T47D (cell line): ENCODE measurements at regions not wholly inside any gene's neighbourhood (a gene's known extent, or its start where the extent isn't known, plus 50 kb on each side); places are given as distances from the start of the nearest gene placed in this dataset.

Experiments
- DNase-seq, 2 experiments: peaks; one replicate each; pipeline versions ENCODE4 v3.0.0 to v3.0.0-alpha.2; 2011 to 2012; ENCODE audit warnings: low read depth in 1 of 2, low spot score in 1 of 2
- JUND ChIP-seq: IDR thresholded peaks from 2 replicates; pipeline ENCODE4 v1.6.1; 2012; ENCODE audit warnings: low read depth
- in situ Hi-C: cut with HindIII; loops from 2 replicates; pipeline ENCODE4 v1.10.0; 2016; ENCODE audit warnings: low sequenced_read_pairs, low pct_unique_long_range_greater_than_20kb

DNA sequence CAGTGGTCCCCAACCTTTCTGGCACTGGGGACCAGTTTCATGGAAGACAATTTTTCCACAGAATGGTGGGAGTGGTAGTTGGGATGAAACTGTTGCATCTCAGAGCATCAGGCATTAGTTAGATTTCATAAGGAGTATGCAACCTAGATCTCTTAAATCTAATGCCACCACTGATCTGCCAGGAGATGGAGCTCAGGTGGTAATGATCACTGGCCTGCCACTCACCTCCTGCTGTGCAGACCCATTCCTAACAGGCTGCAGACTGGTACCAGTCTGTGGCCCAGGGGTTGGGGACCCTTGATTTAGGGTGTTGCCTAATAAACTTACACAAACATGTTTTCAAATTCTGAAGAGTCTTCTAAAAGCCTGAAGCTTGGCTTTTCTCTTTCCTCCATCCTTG is 261.3 kb downstream of the CDH19 start:
- TF ChIP-seq JUND = no peak
- no peak for DNase-seq

DNA sequence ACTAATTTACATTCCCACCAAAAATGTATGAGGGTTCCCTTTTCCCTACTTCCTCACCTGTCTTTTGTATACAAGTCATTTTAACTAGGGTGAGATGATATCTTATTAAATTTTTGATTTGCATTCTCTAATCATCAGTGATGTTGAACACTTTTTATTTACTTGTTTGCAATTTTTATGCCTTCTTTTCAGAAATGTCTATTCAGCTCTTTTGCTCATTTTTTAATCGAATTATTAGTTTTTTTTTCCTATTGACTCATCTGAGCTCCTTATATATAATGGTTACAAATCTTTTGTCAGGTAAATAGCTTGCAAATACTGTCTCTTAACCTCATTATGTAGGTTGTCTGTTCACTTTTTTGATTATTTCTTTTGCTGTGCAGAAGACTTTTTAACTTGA is 269.4 kb downstream of the CDH19 start:
- DNase-seq = no peak
- in situ Hi-C loops = no loop called here
- no peak for TF ChIP-seq JUND

More for the DNA sequence above, 261.3 kb downstream of the CDH19 start:
- in situ Hi-C loops = no loop called here

DNA sequence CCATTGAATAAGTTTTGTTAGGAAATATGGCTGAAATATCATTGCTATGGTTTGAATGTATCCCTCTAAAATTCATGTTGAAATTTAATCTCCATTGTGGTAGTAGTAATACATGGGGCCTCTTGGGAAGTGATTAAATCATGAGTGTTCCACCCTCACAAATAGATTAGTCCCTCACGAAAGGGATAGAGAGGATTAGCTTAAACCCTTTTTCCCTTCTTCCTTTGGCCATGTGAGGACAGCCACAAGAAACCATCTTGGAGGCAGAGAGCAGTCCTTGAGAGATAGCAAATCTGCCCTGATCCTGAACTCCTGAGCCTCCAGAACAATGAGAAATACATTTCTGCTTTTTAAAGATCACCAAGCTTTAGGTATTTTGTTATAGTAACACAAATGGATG is 274.2 kb downstream of the CDH19 start:
- DNase-seq = no peak
- no peak for TF ChIP-seq JUND
- in situ Hi-C loops = no loop called here

DNA sequence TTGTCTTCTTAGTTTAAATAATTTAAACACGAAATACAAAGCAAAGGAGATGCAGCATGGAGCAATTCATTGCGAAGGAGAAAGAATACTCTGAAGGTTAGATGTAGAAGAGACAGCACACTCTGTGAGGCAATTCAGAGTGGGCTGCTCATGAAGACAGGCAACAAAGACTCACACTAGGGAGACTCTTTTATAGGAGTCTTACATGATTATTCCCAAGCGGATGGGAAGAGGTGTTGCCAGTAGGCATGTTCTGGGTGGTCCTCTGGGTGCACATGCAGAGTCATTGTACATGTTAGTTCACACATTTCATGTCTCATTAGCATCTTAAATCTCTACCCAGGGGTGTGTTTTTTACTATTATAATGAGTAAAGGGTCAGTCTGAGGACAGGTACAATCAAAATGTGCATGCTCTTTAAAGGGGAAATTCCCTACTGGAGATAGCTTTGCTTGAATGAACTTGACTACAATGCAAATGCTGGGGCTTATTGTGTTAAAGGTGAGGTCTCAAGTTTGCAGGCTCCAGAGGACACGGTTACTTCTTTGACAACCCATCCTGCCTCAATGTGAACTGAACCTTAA is 275.5 kb downstream of the CDH19 start:
- in situ Hi-C loops = no loop called here
- no peak for DNase-seq
- no peak for TF ChIP-seq JUND

DNA sequence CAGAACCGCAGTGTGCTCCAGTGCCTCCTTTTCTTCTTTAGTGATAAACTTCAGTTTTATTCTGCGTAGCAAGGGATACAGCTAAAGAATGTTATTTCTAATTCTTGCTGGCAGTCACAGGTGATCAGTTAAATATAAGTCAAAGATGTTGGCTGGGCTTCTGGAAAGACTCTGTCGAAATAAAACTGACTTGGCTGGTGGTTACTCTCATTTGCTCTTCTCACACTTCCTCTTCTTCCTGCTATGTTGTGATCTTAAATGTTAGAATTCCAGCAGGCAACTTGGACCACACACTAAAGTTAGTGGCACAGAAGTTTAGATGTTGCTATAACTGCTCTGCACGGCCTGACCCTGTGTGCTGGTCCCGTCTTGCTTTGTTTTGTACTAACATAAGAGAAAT is 278.6 kb downstream of the CDH19 start:
- in situ Hi-C loops = no loop called here
- DNase-seq = no peak
- no peak for TF ChIP-seq JUND

DNA sequence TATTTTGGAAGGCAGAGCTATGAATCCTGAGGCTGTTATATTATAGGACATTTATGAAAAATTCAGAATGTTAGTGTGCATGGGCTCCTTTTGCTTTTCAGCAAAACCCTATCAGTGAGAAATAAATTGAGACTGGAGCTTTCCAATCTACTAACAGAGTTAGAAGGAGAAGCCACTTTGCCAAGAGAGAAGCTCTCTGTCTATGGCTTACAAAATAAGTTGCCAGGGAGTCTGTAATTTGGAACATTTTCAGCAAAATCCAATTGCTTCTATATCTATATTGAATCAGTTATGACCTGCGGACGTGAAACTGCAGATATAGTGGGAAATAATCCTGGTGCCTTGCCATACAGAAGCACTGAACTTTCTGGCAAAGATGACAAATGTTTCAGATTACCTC is 279.3 kb downstream of the CDH19 start:
- TF ChIP-seq JUND = no peak
- no peak for DNase-seq
- in situ Hi-C loops = no loop called here

DNA sequence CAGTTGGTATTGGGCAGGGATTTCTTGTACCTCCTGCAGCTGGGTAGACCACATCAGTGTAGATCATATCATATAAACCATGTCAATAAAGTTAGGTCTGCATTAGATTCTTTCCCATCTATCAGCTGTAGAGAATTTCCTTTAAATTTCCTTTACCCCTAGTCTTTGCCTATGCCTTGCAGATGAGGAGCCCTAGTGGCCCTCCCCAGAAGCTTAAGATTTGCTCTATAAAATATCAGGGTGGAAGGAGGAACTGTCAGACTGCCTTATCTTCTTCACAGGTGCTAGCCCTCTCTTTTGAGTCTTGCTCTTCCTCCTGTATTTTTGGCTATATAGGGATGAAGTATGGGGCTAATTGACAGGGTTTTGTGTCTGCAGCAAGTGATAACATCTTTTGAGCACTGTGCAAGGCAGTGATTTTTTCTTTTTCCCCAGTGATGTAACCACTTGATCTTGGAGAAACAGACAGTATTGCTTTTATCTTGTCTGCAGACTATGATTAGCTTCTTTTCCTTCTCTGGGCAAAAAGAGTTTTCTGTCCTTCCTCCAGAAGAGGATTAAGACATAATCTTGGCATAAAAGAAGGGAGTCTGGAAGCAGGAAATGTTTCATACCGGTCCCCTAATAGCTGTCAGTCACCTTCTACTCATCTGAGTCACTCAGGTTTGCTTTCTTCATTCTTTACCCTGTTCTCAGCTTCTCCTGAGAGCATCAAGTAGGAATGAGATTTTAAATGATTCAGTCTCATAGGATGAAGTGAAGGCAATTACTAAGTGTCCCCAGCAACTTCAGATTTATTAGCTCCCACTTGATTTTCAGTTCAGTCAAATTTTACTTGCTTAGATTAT is 286.4 kb downstream of the CDH19 start:
- in situ Hi-C loops = no loop called here
- TF ChIP-seq JUND = no peak
- DNase-seq = no peak

DNA sequence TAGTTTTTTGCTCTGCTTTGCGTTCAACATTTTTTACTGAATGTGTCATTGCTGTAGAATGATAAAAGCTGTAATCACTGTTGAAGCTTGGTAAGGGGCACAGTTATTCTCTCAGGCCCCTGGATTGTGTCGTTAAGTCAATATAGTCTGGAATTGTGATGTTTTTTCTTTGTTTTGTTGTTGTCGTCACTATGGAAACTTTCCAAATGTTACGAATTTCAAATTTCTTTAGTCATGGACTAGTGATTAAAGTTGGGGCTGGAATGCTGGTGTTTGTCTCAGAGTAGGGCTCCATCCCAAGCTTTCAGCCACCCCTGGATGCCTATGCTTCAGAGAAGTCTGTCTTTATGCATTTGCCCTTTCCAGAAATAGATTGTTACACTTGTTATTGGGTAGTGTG is 287.2 kb downstream of the CDH19 start:
- no peak for TF ChIP-seq JUND
- no peak for DNase-seq

DNA sequence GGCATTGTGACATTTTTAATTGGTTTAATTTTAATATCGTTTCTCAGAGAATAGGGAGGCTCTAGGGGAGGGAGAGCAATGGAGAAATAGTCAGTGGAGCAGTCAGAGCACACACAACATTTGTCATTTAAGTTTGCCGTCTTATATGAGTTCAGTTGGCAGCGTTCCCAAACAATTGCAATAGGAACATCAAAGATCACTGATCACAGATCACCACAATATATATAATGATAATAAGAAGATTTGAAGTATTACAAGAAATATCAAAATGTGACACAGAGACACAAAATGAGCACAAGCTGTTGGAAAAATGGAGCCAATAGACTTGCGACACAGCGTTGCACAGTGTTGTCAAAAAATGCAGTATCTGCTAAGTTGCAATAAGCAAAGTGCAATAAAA is 303.7 kb downstream of the CDH19 start:
- in situ Hi-C loops = no loop called here
- DNase-seq = no peak
- no peak for TF ChIP-seq JUND

More for the DNA sequence above, 287.2 kb downstream of the CDH19 start:
- in situ Hi-C loops = no loop called here

DNA sequence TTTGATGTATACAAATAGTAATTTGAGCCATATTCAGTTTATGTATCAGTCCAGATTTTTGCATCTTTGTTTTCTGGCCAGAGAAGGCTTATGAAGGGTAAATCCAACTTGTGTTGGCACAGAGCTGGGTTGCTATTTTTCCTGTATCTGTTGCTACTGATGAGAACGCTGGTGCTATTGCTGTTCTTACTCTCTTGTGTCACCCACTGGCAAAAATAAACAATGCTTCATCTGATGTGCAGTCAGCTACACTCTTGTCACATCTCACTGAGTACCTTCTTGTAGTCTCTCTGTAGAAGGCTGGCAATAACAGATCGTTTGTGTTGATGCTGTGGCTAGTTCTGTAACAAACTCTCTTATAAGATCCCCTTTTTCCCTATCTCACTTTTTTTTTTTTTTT is 323.4 kb downstream of the CDH19 start:
- TF ChIP-seq JUND = no peak
- DNase-seq = no peak
- in situ Hi-C loops = no loop called here

DNA sequence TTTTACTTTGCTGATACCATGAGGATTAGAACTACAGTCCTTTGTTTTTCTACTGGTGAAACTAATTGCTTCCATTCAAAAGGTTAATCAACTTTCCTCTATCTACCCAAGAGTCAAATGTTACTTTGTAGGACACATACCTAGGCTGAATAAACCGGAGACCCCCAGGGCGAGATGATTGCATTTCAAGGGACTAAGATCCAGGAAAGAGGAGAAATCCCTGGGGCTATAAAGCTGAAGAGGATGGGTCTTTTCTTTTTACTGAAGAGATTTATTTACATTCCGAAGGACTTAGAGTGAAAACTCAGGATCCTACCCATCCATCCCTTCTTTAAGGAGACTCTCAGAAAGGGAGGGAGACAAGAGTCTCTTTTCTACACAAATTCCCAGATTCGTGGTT is 331.9 kb downstream of the CDH19 start:
- TF ChIP-seq JUND = no peak
- in situ Hi-C loops = no loop called here
- no peak for DNase-seq

DNA sequence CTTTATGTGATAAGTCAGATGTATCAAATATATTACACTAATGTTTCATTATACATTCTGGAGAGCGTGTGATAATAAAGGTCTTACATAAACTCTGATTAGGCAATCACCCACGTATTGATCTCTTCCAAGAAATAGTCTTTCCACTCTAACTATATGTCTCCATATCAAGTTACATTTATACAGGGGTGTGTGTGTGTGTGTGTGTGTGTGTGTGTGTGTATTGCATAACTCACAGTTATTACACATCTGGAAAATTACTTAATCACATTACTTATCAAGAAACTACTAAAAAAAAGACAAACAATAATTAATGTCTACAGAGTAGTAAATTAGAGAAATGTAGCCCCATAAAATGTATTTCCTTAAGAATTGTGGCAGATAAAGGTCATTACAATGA is 339.8 kb downstream of the CDH19 start:
- DNase-seq = no peak
- TF ChIP-seq JUND = no peak

DNA sequence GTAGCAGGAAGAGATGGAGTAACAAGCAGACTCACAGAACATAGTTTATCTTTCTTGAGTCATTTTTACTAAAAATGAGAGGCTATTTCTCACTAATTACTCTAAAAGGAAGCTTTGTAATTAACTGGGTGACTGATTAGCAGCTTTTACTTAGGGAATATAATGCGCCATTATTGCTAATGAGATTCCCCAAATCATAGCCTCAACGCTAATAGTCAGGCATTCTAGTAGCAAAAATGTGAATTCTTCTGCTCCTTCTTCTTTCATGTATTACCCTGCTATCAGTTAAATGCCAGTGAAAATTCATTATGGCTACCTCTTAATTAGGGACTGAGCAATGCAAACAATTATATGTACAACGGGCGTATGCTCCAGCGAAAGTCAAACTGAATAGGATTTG is 349.8 kb downstream of the CDH19 start:
- no peak for DNase-seq
- no peak for TF ChIP-seq JUND
- in situ Hi-C loops = no loop called here

More for the DNA sequence above, 339.8 kb downstream of the CDH19 start:
- in situ Hi-C loops = no loop called here
